ENCODE measurements at regions not wholly inside any gene's neighbourhood (a gene's known extent, or its start where the extent isn't known, plus 50 kb on each side); places are given as distances from the start of the nearest gene placed in this dataset.

- Mint-ChIP-seq H3K27ac (no peak overlapping the region), H3K4me3 (no peak overlapping the region), H3K36me3 (no peaks in the 10 kb centered on the region), H3K4me1 (no peaks in the 10 kb centered on the region), H3K9me3 (ENCODE audit: low read depth) (no peaks in the 10 kb centered on the region), H3K27me3 (no peaks in the 10 kb centered on the region)
- no peak for DNase-seq
- ATAC-seq, result no peak
- CTCF ChIA-PET, result no interaction called here
These were observed 209.7 kb upstream of the RADX start for GRCh38 chrX:106401965-106402559.

GRCh38 chrX:106404512-106404911, 207.3 kb upstream of the RADX start:
- CTCF ChIA-PET, result no interaction called here
- no peak for DNase-seq

GRCh38 chrX:106415276-106415895, 196.4 kb upstream of the RADX start:
- ATAC-seq, result no peak
- CTCF ChIA-PET, result interaction anchor here (0.9 kb wide), 1 partner anchor 9 kb away, joined by 3 read pairs; no protein-coding TSS in a partner anchor
- H3K9me3 Mint-ChIP-seq (ENCODE audit: low read depth), result no peaks in the 10 kb centered on the region

More at GRCh38 chrX:106404512-106404911, 207.3 kb upstream of the RADX start:
- H3K36me3 Mint-ChIP-seq, result no peaks in the 10 kb centered on the region
- H3K27me3 Mint-ChIP-seq, result no peaks in the 10 kb centered on the region
- no peaks in the 10 kb centered on the region for H3K4me1 Mint-ChIP-seq
- no peak for ATAC-seq
- H3K4me3 Mint-ChIP-seq, result no peak overlapping the region
- no peaks in the 10 kb centered on the region for H3K9me3 Mint-ChIP-seq (ENCODE audit: low read depth)
- no peak overlapping the region for H3K27ac Mint-ChIP-seq

DNA sequence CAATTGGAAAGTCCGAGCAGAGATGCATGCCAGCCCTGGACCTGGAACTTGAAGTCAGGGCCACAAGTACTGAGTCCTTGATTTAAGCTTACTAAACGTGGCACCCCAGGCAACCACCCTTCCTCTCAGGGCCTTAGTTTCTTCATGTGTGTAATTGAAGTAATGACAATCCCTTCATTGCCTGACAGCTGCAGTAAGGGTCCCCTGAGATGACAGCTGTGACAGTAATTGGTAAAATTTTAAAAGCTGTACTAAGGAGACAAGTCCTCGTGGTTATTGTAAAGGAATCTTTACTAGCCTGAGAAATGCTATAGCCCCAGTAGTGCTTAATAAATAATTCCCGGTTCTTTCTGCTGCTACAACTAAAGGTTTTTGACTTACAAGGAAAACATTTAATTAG, 175.1 kb upstream of the RADX start:
- Mint-ChIP-seq H3K9me3 (ENCODE audit: low read depth) (no peaks in the 10 kb centered on the region), H3K4me3 (no peak overlapping the region), H3K27me3 (no peaks in the 10 kb centered on the region), H3K36me3 (no peaks in the 10 kb centered on the region), H3K27ac (no peak overlapping the region), H3K4me1 (no peaks in the 10 kb centered on the region)
- DNase-seq (no peak), ATAC-seq (no peak)
- CTCF ChIA-PET, result no interaction called here

More at GRCh38 chrX:106415276-106415895, 196.4 kb upstream of the RADX start:
- no peak overlapping the region for H3K27ac Mint-ChIP-seq
- no peaks in the 10 kb centered on the region for H3K4me1 Mint-ChIP-seq
- H3K4me3 Mint-ChIP-seq, result no peak overlapping the region
- no peak for DNase-seq
- no peaks in the 10 kb centered on the region for H3K27me3 Mint-ChIP-seq
- no peaks in the 10 kb centered on the region for H3K36me3 Mint-ChIP-seq

GRCh38 chrX:106437407-106437806, 174.4 kb upstream of the RADX start:
- H3K27me3 Mint-ChIP-seq, result no peaks in the 10 kb centered on the region
- CTCF ChIA-PET, result no interaction called here
- ATAC-seq (no peak), DNase-seq (no peak)
- H3K4me3 Mint-ChIP-seq, result no peak overlapping the region
- H3K4me1 Mint-ChIP-seq, result no peaks in the 10 kb centered on the region
- H3K27ac Mint-ChIP-seq, result no peak overlapping the region
- H3K9me3 Mint-ChIP-seq (ENCODE audit: low read depth), result no peaks in the 10 kb centered on the region
- no peaks in the 10 kb centered on the region for H3K36me3 Mint-ChIP-seq

- no peak for ATAC-seq
- Mint-ChIP-seq H3K27me3 (peaks cover 2% of the 10 kb centered on the region), H3K4me1 (no peaks in the 10 kb centered on the region), H3K9me3 (ENCODE audit: low read depth) (no peaks in the 10 kb centered on the region), H3K36me3 (no peaks in the 10 kb centered on the region), H3K27ac (no peak overlapping the region), H3K4me3 (no peak overlapping the region)
- DNase-seq, result no peak
- CTCF ChIA-PET, result no interaction called here
These were observed 161.4 kb upstream of the RADX start for GRCh38 chrX:106450405-106450804.

- Mint-ChIP-seq H3K36me3 (no peaks in the 10 kb centered on the region), H3K27ac (no peak overlapping the region), H3K4me1 (no peaks in the 10 kb centered on the region), H3K4me3 (no peak overlapping the region), H3K27me3 (no peaks in the 10 kb centered on the region), H3K9me3 (ENCODE audit: low read depth) (no peaks in the 10 kb centered on the region)
- CTCF ChIA-PET, result no interaction called here
- ATAC-seq (no peak), DNase-seq (no peak)
These were observed 159.8 kb upstream of the RADX start for GRCh38 chrX:106451933-106452332.

GRCh38 chrX:106454991-106455390, 156.8 kb upstream of the RADX start:
- H3K36me3 Mint-ChIP-seq, result no peaks in the 10 kb centered on the region
- no peak for DNase-seq
- H3K4me3 Mint-ChIP-seq, result no peak overlapping the region
- no peaks in the 10 kb centered on the region for H3K27me3 Mint-ChIP-seq
- no peak for ATAC-seq
- H3K27ac Mint-ChIP-seq, result no peak overlapping the region
- CTCF ChIA-PET, result no interaction called here
- H3K4me1 Mint-ChIP-seq, result no peaks in the 10 kb centered on the region
- H3K9me3 Mint-ChIP-seq (ENCODE audit: low read depth), result no peaks in the 10 kb centered on the region

GRCh38 chrX:106457802-106458201, 154.0 kb upstream of the RADX start:
- Mint-ChIP-seq H3K4me3 (no peak overlapping the region), H3K36me3 (no peaks in the 10 kb centered on the region), H3K27ac (no peak overlapping the region), H3K9me3 (ENCODE audit: low read depth) (no peaks in the 10 kb centered on the region), H3K4me1 (no peaks in the 10 kb centered on the region), H3K27me3 (no peaks in the 10 kb centered on the region)
- no peak for ATAC-seq
- CTCF ChIA-PET, result no interaction called here
- no peak for DNase-seq

DNA sequence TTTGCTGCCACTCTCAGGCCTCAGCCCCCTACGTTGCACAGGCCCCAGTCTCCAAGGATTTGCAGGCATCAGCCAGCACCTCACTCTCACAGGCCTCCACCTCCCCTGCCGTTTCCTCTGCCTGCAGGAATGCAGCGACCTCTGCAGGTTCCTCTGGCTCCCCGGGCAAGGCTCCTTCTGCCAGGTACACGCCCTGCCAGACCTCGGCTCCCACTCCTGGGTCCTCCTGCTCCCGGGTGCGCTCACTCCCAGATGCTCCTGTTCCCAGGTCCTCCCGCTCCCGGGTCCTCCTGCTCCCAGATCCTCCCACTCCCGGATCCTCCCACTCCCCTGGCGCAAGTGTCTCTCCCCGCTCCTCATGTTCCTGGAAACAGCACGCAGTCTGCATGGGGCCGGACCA, 144.4 kb upstream of the RADX start:
- no peaks in the 10 kb centered on the region for H3K9me3 Mint-ChIP-seq (ENCODE audit: low read depth)
- DNase-seq, result no peak
- no peak overlapping the region for H3K27ac Mint-ChIP-seq
- no peaks in the 10 kb centered on the region for H3K36me3 Mint-ChIP-seq
- no peaks in the 10 kb centered on the region for H3K4me1 Mint-ChIP-seq
- H3K4me3 Mint-ChIP-seq, result no peak overlapping the region
- H3K27me3 Mint-ChIP-seq, result no peaks in the 10 kb centered on the region
- CTCF ChIA-PET, result no interaction called here
- no peak for ATAC-seq

- ATAC-seq (no peak), DNase-seq (no peak)
- Mint-ChIP-seq H3K4me3 (no peak overlapping the region), H3K27ac (no peak overlapping the region), H3K9me3 (ENCODE audit: low read depth) (no peaks in the 10 kb centered on the region), H3K36me3 (no peaks in the 10 kb centered on the region), H3K4me1 (no peaks in the 10 kb centered on the region), H3K27me3 (no peaks in the 10 kb centered on the region)
- CTCF ChIA-PET, result no interaction called here
These were observed 143.8 kb upstream of the RADX start for GRCh38 chrX:106467943-106468342.

- Mint-ChIP-seq H3K4me3 (no peak overlapping the region), H3K27me3 (no peaks in the 10 kb centered on the region), H3K4me1 (no peaks in the 10 kb centered on the region), H3K36me3 (no peaks in the 10 kb centered on the region), H3K9me3 (ENCODE audit: low read depth) (no peaks in the 10 kb centered on the region), H3K27ac (no peak overlapping the region)
- CTCF ChIA-PET, result no interaction called here
- DNase-seq (no peak), ATAC-seq (no peak)
These were observed 143.3 kb upstream of the RADX start for GRCh38 chrX:106468433-106468832.

GRCh38 chrX:106479920-106480319, 131.9 kb upstream of the RADX start:
- Mint-ChIP-seq H3K27me3 (no peaks in the 10 kb centered on the region), H3K36me3 (no peaks in the 10 kb centered on the region), H3K27ac (no peak overlapping the region), H3K9me3 (ENCODE audit: low read depth) (no peaks in the 10 kb centered on the region), H3K4me1 (peaks cover 18% of the 10 kb centered on the region), H3K4me3 (no peak overlapping the region)
- DNase-seq (no peak), ATAC-seq (no peak)
- CTCF ChIA-PET, result interaction anchor here (1.2 kb wide), 1 partner anchor 19 kb away, joined by 3 read pairs; no protein-coding TSS in a partner anchor

DNA sequence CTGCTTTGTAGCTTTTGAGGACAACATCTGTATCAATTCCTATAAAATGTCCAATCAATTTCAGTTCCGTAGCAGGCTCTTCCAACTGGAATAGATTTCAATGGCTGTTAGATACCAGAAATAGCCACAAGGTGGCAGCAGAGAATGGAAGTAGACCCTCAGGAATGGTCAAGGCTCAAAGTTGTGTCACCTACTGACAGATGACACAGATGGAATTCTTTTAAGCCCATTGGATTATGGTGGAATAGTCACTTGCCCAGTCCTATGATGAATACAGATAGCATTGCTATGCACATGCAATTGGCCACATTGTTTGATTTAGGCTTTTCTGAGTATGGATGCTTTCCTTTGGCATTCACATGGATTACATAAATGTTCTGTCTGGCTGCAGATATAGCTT, 130.4 kb upstream of the RADX start:
- Mint-ChIP-seq H3K36me3 (no peaks in the 10 kb centered on the region), H3K4me3 (no peak overlapping the region), H3K27ac (no peak overlapping the region), H3K9me3 (ENCODE audit: low read depth) (no peaks in the 10 kb centered on the region), H3K4me1 (peaks cover 23% of the 10 kb centered on the region), H3K27me3 (no peaks in the 10 kb centered on the region)
- DNase-seq (peak; percentile 42), ATAC-seq (no peak)
- CTCF ChIA-PET, result interaction anchor here (1.5 to 1.9 kb wide), 2 partner anchors 131 to 138 kb away, joined by 5 to 6 read pairs; partner anchors contain the start of gene RADX

All from activated CD8-positive, alpha-beta memory T cell treated with anti-CD3 and anti-CD28 coated beads, Interleukin-2, amount 10 ng/mL, durations not matched to agents 7 days and 5 days (primary cell).